ENCODE measurements at regions not wholly inside any gene's neighbourhood (a gene's known extent, or its start where the extent isn't known, plus 50 kb on each side); places are given as distances from the start of the nearest gene placed in this dataset.
"Not testable (repeated sequence)": the region's sequence is repeated elsewhere in the genome, so short reads cannot be mapped to it uniquely, and the experiment has no call there.

GRCh38 chr10:31186225-31187000, 132.6 kb upstream of the ZEB1 start:
- DNase-seq (ENCODE audit: low read depth in 2 of 2): no peak

GRCh38 chr10:31187182-31187581, 131.8 kb upstream of the ZEB1 start:
- DNase-seq (ENCODE audit: low read depth in 2 of 2): no peak

- DNase-seq (ENCODE audit: low read depth in 2 of 2): no peak
Observed at GRCh38 chr10:31187607-31188210, 131.3 kb upstream of the ZEB1 start.

- DNase-seq (ENCODE audit: low read depth in 2 of 2): no peak
Observed at GRCh38 chr10:31188792-31189406, 130.1 kb upstream of the ZEB1 start.

- DNase-seq (ENCODE audit: low read depth in 2 of 2): no peak
Observed at GRCh38 chr10:31190488-31190887, 128.5 kb upstream of the ZEB1 start.

GRCh38 chr10:31192475-31192874, 126.5 kb upstream of the ZEB1 start:
- DNase-seq (ENCODE audit: low read depth in 2 of 2): no peak

GRCh38 chr10:31194986-31195385, 124.0 kb upstream of the ZEB1 start:
- DNase-seq (ENCODE audit: low read depth in 2 of 2): no peak

- no peak for DNase-seq (ENCODE audit: low read depth in 2 of 2)
Observed at GRCh38 chr10:31197886-31198285, 121.1 kb upstream of the ZEB1 start.

- DNase-seq (ENCODE audit: low read depth in 2 of 2): no peak
Observed at GRCh38 chr10:31204090-31204489, 114.9 kb upstream of the ZEB1 start.

- no peak for DNase-seq (ENCODE audit: low read depth in 2 of 2)
Observed at GRCh38 chr10:31207636-31208035, 111.4 kb upstream of the ZEB1 start.

- no peak for DNase-seq (ENCODE audit: low read depth in 2 of 2)
Observed at GRCh38 chr10:31209478-31209877, 109.5 kb upstream of the ZEB1 start.

GRCh38 chr10:31210190-31210589, 108.8 kb upstream of the ZEB1 start:
- no peak for DNase-seq (ENCODE audit: low read depth in 2 of 2)

GRCh38 chr10:31213959-31214358, 105.1 kb upstream of the ZEB1 start:
- DNase-seq (ENCODE audit: low read depth in 2 of 2): no peak

GRCh38 chr10:31215052-31215451, 104.0 kb upstream of the ZEB1 start:
- DNase-seq (ENCODE audit: low read depth in 2 of 2): no peak

- no peak for DNase-seq (ENCODE audit: low read depth in 2 of 2)
Observed at GRCh38 chr10:31219306-31219705, 99.7 kb upstream of the ZEB1 start.

- DNase-seq (ENCODE audit: low read depth in 2 of 2): not testable (repeated sequence)
Observed at GRCh38 chr10:31228780-31229179, 90.2 kb upstream of the ZEB1 start.

- DNase-seq (ENCODE audit: low read depth in 2 of 2): no peak
Observed at GRCh38 chr10:31239961-31240360, 79.1 kb upstream of the ZEB1 start.

- peak; percentile 53 to 61 for DNase-seq (ENCODE audit: low read depth in 2 of 2)
Observed at GRCh38 chr10:31242902-31243301, 76.1 kb upstream of the ZEB1 start.

- not testable (repeated sequence) for DNase-seq (ENCODE audit: low read depth in 2 of 2)
Observed at GRCh38 chr10:31251118-31251517, 67.9 kb upstream of the ZEB1 start.

- no peak for DNase-seq (ENCODE audit: low read depth in 2 of 2)
Observed at GRCh38 chr10:31253237-31253636, 65.8 kb upstream of the ZEB1 start.

GRCh38 chr10:31261511-31262311, 57.3 kb upstream of the ZEB1 start:
- DNase-seq (ENCODE audit: low read depth in 2 of 2): no peak

- no peak for DNase-seq (ENCODE audit: low read depth in 2 of 2)
Observed at GRCh38 chr10:31262672-31263071, 56.3 kb upstream of the ZEB1 start.
